Activated CD8-positive, alpha-beta T cell treated with anti-CD3 and anti-CD28 coated beads, Interleukin-2, amount 10 ng/mL, durations not matched to agents 7 days and 5 days (primary cell): ENCODE measurements at regions not wholly inside any gene's neighbourhood (a gene's known extent, or its start where the extent isn't known, plus 50 kb on each side); places are given as distances from the start of the nearest gene placed in this dataset.
"Not testable (repeated sequence)": the region's sequence is repeated elsewhere in the genome, so short reads cannot be mapped to it uniquely, and the experiment has no call there.

ENCODE experiments used
- ATAC-seq: fragments of 150-1000 bp; cut with Tn5 transposase; one replicate; pipeline ENCODE4 v1.10.0; 2021; ENCODE audit warnings: moderate library complexity
- CTCF ChIA-PET: fragments of 350-600 bp; sonication (Branson Sonifier 250); formaldehyde crosslinking; loops from one replicate; lab custom pipeline; 2021; ENCODE audit warnings: antibody characterized with exemption; lab: Charles Lee
- POLR2A ChIA-PET: fragments of 350-600 bp; sonication (Branson Sonifier 250); formaldehyde crosslinking; loops from one replicate; lab custom pipeline; 2021; ENCODE audit warnings: antibody characterized with exemption; lab: Charles Lee
- DNase-seq: peaks from one replicate; pipeline ENCODE4 v3.0.0-alpha.2; 2020
- H3K27ac Mint-ChIP-seq: one replicate; pipeline ENCODE4 v1.8.0; 2021; ENCODE audit warnings: mild to moderate bottlenecking, mixed read lengths
- H3K27me3 Mint-ChIP-seq: one replicate; pipeline ENCODE4 v1.8.0; 2021; ENCODE audit warnings: low read depth, mixed read lengths
- H3K36me3 Mint-ChIP-seq: one replicate; pipeline ENCODE4 v1.8.0; 2021; ENCODE audit warnings: low read depth, mixed read lengths
- H3K4me1 Mint-ChIP-seq: one replicate; pipeline ENCODE4 v1.8.0; 2021; ENCODE audit warnings: low read depth, mixed read lengths
- H3K4me3 Mint-ChIP-seq: one replicate; pipeline ENCODE4 v1.8.0; 2021; ENCODE audit warnings: mild to moderate bottlenecking, mixed read lengths
- H3K9me3 Mint-ChIP-seq: one replicate; pipeline ENCODE4 v1.8.0; 2022; ENCODE audit warnings: mixed read lengths; ENCODE audit not compliant: insufficient read depth

DNA sequence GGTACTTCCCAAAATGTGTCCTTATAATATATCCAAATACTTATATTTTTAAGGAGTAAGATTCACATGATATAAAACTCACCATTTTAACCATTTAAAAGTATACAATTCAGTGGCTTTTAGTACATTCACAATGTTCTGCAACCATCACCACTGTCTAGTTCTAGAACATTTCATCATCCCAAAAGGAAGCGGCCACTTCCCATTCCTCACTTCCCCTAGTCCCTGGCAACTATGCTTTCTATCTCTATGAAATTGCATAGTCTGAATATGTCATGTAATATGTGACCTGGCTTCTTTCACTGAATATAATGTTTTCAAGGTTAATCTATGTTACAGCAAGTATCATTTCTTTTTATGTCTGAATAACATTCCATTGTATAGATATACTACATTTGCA is 615.1 kb upstream of the SGCD start:
- H3K4me3 Mint-ChIP-seq: no peak overlapping the region

DNA sequence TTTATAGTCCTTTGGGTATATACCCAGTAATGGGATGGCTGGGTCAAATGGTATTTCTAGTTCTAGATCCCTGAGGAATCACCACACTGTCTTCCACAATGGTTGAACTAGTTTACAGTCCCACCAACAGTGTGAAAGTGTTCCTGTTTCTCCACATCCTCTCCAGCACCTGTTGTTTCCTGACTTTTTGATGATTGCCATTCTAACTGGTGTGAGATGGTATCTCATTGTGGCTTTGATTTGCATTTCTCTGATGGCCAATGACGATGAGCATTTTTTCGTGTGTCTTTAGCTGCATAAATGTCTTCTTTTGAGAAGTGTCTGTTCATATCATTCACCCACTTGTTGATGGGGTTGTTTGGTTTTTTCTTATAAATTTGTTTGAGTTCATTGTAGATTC is 612.5 kb upstream of the SGCD start:
- H3K9me3 Mint-ChIP-seq, H3K27me3 Mint-ChIP-seq, H3K4me3 Mint-ChIP-seq, DNase-seq, POLR2A ChIA-PET, H3K4me1 Mint-ChIP-seq, H3K27ac Mint-ChIP-seq, CTCF ChIA-PET, ATAC-seq, H3K36me3 Mint-ChIP-seq: not testable (repeated sequence)

More for the DNA sequence above, 615.1 kb upstream of the SGCD start:
- ATAC-seq: no peak
- no peak for DNase-seq
- Mint-ChIP-seq H3K27ac (no peak overlapping the region), H3K9me3 (no peaks in the 10 kb centered on the region), H3K36me3 (no peaks in the 10 kb centered on the region), H3K4me1 (no peaks in the 10 kb centered on the region), H3K27me3 (no peaks in the 10 kb centered on the region)
- ChIA-PET CTCF (no interaction called here), POLR2A (no interaction called here)

GRCh38 chr5:155726267-155726666 is 600.7 kb upstream of the SGCD start:
- CTCF ChIA-PET: no interaction called here
- no peak overlapping the region for H3K4me3 Mint-ChIP-seq
- no peak overlapping the region for H3K27ac Mint-ChIP-seq
- DNase-seq (no peak), ATAC-seq (no peak)
- H3K36me3 Mint-ChIP-seq: no peaks in the 10 kb centered on the region
- POLR2A ChIA-PET: no interaction called here
- H3K27me3 Mint-ChIP-seq: peaks cover 36% of the 10 kb centered on the region
- no peaks in the 10 kb centered on the region for H3K9me3 Mint-ChIP-seq
- no peaks in the 10 kb centered on the region for H3K4me1 Mint-ChIP-seq

DNA sequence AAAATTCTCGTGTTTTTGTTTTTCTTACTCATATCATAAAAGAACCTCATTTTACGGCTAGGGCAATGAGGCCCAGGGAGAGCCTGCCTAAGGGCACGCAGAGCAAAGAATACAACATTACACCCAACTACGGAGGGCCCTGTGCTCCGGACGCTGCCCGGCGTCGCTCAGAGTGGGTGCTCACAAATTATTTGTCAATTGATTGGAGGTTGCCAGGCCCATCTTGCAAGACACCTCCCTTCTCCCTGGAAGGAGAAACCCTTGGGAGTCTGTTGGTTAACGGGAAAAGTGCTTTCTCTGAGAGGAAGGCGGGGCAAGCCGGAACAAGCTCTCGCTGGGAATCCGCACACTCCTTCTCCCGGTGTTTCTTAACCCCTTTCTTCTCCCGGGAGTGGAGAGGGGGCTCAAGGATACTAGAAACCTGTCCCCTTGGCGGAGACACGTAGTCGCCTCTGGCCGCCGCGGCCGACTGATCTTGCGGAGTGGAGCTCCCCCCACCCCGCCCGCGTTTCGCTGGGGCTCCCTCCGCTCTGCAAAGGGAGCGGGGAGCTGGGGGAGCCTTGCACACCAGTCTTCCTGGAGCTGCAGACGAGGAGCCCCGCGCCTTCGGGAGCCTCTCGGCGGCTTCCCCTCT is 599.3 kb upstream of the SGCD start:
- H3K27me3 Mint-ChIP-seq: peaks cover 36% of the 10 kb centered on the region
- ATAC-seq (no peak), DNase-seq (no peak)
- ChIA-PET CTCF (no interaction called here), POLR2A (no interaction called here)
- no peak overlapping the region for H3K4me3 Mint-ChIP-seq
- no peaks in the 10 kb centered on the region for H3K4me1 Mint-ChIP-seq
- H3K9me3 Mint-ChIP-seq: no peaks in the 10 kb centered on the region
- no peaks in the 10 kb centered on the region for H3K36me3 Mint-ChIP-seq
- no peak overlapping the region for H3K27ac Mint-ChIP-seq

DNA sequence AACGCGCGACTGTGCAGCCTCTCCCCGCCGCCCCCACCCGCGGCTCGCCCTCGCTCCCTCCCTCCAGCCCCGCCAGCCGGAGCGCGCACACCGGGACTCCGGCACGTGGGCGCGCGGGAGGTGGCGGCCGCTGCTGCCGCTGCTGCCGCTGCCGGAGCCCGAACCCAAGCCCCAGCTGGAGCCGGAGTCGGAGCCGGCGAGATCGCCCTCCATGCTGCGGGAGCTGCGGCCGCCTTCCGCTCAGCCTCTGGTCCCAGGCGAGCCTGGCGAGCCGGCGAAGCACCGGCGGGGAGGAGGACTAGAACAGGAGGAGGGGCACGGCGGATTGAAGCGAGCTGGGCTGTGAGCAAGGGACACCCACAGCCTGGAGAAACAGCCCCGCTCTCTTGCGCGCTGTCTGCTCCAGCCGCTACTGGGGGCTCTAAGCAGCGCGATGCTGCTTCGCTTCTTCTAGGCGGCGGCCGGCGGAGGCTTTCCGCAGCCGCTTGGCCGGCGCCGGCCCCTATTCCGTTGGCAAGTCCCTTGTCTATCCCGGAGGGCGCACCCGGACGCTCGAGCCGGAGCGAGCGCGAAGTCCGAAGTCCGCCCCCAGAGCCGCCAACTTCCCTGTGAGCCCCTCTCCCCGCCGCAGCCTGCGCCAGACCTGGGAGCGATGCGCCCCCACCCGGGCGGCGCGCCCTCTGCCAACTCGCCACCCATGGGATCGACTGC is 598.7 kb upstream of the SGCD start:
- H3K4me3 Mint-ChIP-seq: no peak overlapping the region
- H3K9me3 Mint-ChIP-seq: no peaks in the 10 kb centered on the region
- POLR2A ChIA-PET: no interaction called here
- CTCF ChIA-PET: no interaction called here
- no peaks in the 10 kb centered on the region for H3K36me3 Mint-ChIP-seq
- DNase-seq (no peak), ATAC-seq (no peak)
- H3K27ac Mint-ChIP-seq: no peak overlapping the region
- H3K27me3 Mint-ChIP-seq: peaks cover 36% of the 10 kb centered on the region
- no peaks in the 10 kb centered on the region for H3K4me1 Mint-ChIP-seq

DNA sequence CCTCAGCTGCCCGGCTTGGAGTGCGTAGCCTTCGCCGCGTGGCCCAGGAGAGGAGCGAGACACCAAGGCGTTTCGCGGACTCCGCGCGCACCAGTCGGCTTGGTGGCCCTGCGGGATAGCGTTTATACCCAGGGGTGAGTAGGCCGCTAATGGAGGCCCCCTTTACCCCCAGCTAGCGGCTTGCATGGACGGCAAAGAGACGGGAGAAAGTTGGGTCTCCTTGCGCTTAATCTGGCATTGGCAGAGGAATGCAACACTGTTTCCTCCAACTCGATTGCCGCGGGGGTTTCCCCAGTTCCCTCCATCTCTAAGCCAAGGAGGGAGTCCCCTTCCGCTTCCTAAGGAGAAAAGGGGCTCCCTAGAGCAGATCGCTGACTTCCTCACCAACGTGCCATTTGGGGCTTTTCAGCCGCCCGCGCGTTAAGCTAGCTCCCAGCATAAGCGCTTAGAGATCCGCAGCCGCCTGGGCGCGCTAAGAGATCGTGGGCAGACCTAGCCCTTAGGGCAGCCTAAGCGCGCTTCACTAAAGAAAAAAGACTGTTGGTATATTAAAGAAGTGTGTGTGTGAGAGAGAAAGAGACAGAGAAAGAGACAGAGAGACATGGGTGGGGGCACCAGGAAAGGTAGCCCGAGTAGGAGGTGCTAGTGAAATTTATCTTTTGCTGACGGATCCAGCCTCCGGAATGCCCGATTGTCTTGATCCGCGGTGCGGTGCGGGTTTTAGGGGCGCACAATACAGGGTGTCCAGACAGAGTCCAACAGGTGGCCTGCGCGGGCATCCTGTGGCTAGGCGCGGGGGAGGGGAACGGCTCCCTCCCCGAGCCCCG is 597.9 kb upstream of the SGCD start:
- Mint-ChIP-seq H3K4me3 (no peak overlapping the region), H3K4me1 (no peaks in the 10 kb centered on the region), H3K9me3 (no peaks in the 10 kb centered on the region), H3K36me3 (no peaks in the 10 kb centered on the region), H3K27ac (peak overlapping the region; percentile 39), H3K27me3 (peaks cover 36% of the 10 kb centered on the region)
- ChIA-PET POLR2A (no interaction called here), CTCF (no interaction called here)
- DNase-seq (no peak), ATAC-seq (no peak)

- Mint-ChIP-seq H3K9me3 (no peaks in the 10 kb centered on the region), H3K4me3 (no peak overlapping the region), H3K36me3 (no peaks in the 10 kb centered on the region), H3K27me3 (peaks cover 36% of the 10 kb centered on the region), H3K4me1 (no peaks in the 10 kb centered on the region), H3K27ac (no peak overlapping the region)
- CTCF ChIA-PET: no interaction called here
- POLR2A ChIA-PET: no interaction called here
- ATAC-seq (no peak), DNase-seq (no peak)
Measured at GRCh38 chr5:155729684-155730059, 597.3 kb upstream of the SGCD start.

GRCh38 chr5:155732587-155733376 is 594.2 kb upstream of the SGCD start:
- Mint-ChIP-seq H3K4me3 (no peak overlapping the region), H3K9me3 (no peaks in the 10 kb centered on the region), H3K36me3 (no peaks in the 10 kb centered on the region), H3K4me1 (no peaks in the 10 kb centered on the region), H3K27me3 (peaks cover 26% of the 10 kb centered on the region), H3K27ac (no peak overlapping the region)
- DNase-seq (no peak), ATAC-seq (no peak)
- POLR2A ChIA-PET: no interaction called here
- CTCF ChIA-PET: no interaction called here

GRCh38 chr5:155733935-155734334 is 593.0 kb upstream of the SGCD start:
- Mint-ChIP-seq H3K4me3 (no peak overlapping the region), H3K27ac (no peak overlapping the region), H3K36me3 (no peaks in the 10 kb centered on the region), H3K27me3 (peaks cover 23% of the 10 kb centered on the region), H3K4me1 (no peaks in the 10 kb centered on the region), H3K9me3 (no peaks in the 10 kb centered on the region)
- ATAC-seq (no peak), DNase-seq (no peak)
- POLR2A ChIA-PET: no interaction called here
- CTCF ChIA-PET: no interaction called here

DNA sequence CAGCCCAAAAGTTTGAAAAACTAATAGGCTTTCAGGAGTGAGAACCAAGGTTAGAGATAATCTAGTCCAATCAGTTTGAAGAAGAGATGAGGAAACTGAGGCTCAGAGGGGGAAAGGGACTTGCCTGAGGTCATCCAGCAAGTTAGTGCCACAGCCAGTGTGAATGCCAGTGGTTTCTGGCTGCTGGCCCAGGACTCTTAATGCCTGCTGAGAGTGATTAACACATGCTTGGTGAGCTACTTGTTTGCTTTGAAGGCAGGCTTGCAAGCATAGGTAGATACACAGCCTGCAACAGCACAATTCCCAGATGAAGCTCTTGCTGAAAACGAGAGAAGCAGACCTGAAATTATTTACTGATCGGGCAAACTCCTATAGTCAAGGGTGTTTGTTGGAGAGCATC is 591.6 kb upstream of the SGCD start:
- ATAC-seq (no peak), DNase-seq (no peak)
- H3K4me1 Mint-ChIP-seq: no peaks in the 10 kb centered on the region
- H3K4me3 Mint-ChIP-seq: no peak overlapping the region
- no peak overlapping the region for H3K27ac Mint-ChIP-seq
- H3K36me3 Mint-ChIP-seq: no peaks in the 10 kb centered on the region
- ChIA-PET POLR2A (no interaction called here), CTCF (no interaction called here)
- H3K9me3 Mint-ChIP-seq: no peaks in the 10 kb centered on the region
- peaks cover 9% of the 10 kb centered on the region for H3K27me3 Mint-ChIP-seq

GRCh38 chr5:155738616-155739015 is 588.3 kb upstream of the SGCD start:
- DNase-seq (no peak), ATAC-seq (no peak)
- ChIA-PET CTCF (no interaction called here), POLR2A (no interaction called here)
- Mint-ChIP-seq H3K36me3 (no peaks in the 10 kb centered on the region), H3K9me3 (no peaks in the 10 kb centered on the region), H3K4me3 (no peak overlapping the region), H3K27ac (no peak overlapping the region), H3K27me3 (no peaks in the 10 kb centered on the region), H3K4me1 (no peaks in the 10 kb centered on the region)
